ENCODE measurements at regions not wholly inside any gene's neighbourhood (a gene's known extent, or its start where the extent isn't known, plus 50 kb on each side); places are given as distances from the start of the nearest gene placed in this dataset.
"Not testable (repeated sequence)": the region's sequence is repeated elsewhere in the genome, so short reads cannot be mapped to it uniquely, and the experiment has no call there.

DNA sequence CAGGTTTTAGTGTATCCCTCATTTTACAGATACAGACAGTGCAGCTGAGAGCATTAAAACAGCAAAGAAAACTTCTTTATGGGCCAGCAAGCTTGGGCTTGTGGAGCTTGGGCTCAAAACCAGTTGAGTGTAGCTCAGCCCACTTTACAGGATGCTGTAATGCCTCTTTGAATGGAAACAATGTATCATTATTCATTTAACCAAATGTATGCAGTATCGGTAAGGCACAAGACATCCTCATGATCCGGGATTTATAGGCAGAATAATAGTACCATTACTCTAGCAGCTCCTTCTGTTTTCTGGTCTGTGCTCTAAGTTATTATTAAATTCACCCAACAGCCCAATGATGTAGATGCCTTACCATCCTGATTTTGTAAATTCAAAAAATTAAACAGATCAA is 575.1 kb upstream of the CDH7 start:
- TF ChIP-seq MYC (IDR thresholded peaks at IDR 0.05; ENCODE audit: low read depth, low read length) (no peak), POLR2A (IDR thresholded peaks at IDR 0.05; ENCODE audit: extremely low read depth, insufficient read length) (no peak)
- TF ChIP-seq, protein P1, sequence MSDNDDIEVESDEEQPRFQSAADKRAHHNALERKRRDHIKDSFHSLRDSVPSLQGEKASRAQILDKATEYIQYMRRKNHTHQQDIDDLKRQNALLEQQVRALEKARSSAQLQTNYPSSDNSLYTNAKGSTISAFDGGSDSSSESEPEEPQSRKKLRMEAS (IDR thresholded peaks at IDR 0.05; ENCODE audit: low read depth, low read length) = no peak
- TF ChIP-seq, protein P2, sequence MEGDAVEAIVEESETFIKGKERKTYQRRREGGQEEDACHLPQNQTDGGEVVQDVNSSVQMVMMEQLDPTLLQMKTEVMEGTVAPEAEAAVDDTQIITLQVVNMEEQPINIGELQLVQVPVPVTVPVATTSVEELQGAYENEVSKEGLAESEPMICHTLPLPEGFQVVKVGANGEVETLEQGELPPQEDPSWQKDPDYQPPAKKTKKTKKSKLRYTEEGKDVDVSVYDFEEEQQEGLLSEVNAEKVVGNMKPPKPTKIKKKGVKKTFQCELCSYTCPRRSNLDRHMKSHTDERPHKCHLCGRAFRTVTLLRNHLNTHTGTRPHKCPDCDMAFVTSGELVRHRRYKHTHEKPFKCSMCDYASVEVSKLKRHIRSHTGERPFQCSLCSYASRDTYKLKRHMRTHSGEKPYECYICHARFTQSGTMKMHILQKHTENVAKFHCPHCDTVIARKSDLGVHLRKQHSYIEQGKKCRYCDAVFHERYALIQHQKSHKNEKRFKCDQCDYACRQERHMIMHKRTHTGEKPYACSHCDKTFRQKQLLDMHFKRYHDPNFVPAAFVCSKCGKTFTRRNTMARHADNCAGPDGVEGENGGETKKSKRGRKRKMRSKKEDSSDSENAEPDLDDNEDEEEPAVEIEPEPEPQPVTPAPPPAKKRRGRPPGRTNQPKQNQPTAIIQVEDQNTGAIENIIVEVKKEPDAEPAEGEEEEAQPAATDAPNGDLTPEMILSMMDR (IDR thresholded peaks at IDR 0.05; ENCODE audit: low read depth, low read length) = no peak
- DNase-seq (ENCODE audit: low read depth) = no peak
- H3K4me3 ChIP-seq (ENCODE audit: low read depth, low read length) = no peak overlapping the region

DNA sequence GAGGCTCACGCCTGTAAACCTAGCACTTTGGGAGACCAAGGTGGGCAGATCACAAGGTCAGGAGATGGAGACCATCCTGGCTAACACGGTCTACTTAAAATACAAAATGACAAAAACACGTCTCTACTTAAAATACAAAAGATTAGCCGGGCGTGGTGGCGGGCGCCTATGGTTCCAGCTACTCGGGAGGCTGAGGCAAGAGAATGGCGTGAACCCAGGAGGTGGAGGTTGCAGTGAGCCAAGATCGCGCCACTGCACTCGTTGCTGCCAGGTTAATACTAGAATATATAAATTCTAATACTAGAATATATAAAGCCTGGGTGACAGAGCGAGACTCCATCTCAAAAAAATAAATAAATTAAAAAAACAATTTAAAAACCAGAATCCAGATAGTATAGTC is 588.7 kb upstream of the CDH7 start:
- H3K4me3 ChIP-seq (ENCODE audit: low read depth, low read length); DNase-seq (ENCODE audit: low read depth): not testable (repeated sequence)

DNA sequence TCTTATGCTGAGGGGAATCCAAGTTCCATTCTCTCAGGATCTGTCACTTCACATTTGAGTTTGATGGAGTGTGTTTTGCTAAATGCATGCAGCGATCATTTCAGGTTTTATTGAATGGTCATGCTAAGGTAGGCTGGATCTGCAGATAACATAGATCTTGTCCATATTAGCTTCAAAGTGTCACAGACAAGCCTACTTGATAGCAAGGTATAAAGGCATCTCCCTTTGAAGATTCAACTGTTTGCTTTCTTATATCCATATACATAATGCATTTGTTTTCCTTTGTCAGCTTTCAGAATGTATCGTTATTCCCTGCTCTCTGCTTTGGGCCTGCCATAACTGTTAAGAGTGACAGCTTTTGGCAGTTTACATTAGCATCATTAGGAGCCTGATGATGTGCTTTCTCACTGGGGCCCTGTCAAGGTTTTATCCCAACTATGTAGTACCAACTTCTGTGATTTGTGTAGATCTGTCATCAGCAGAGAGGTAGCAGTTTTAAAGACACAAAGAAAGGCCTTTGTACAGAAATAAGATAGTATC is 604.3 kb upstream of the CDH7 start:
- TF ChIP-seq POLR2A (IDR thresholded peaks at IDR 0.05; ENCODE audit: extremely low read depth, insufficient read length) (no peak), MYC (IDR thresholded peaks at IDR 0.05; ENCODE audit: low read depth, low read length) (no peak)
- TF ChIP-seq, protein P1 (IDR thresholded peaks at IDR 0.05; ENCODE audit: low read depth, low read length) = no peak
- TF ChIP-seq, protein P2 (IDR thresholded peaks at IDR 0.05; ENCODE audit: low read depth, low read length) = no peak
- DNase-seq (ENCODE audit: low read depth) = no peak
- H3K4me3 ChIP-seq (ENCODE audit: low read depth, low read length) = no peak overlapping the region

DNA sequence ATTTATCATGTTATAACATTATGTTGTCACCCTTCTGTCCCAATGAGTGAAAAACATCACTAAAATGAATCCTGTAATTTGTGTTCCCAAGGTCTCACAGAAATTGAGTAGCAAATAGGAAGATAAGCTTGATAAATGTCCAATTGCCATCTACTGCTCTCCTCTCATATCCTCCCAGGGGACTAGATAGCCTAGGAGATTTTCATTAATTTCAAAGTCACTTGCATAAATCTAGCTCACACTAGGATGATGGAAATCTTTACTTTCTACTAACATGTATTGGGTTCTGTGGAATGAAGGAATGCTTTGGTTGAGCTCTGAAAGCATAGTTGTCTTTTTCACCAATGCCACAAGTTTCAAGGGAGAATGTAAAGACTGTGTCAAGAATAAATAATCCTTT is 605.5 kb upstream of the CDH7 start:
- no peak for DNase-seq (ENCODE audit: low read depth)
- no peak for TF ChIP-seq POLR2A (IDR thresholded peaks at IDR 0.05; ENCODE audit: extremely low read depth, insufficient read length)
- TF ChIP-seq, protein P2 (IDR thresholded peaks at IDR 0.05; ENCODE audit: low read depth, low read length) = no peak
- TF ChIP-seq, protein P1 (IDR thresholded peaks at IDR 0.05; ENCODE audit: low read depth, low read length) = no peak
- no peak for TF ChIP-seq MYC (IDR thresholded peaks at IDR 0.05; ENCODE audit: low read depth, low read length)
- no peak overlapping the region for H3K4me3 ChIP-seq (ENCODE audit: low read depth, low read length)

DNA sequence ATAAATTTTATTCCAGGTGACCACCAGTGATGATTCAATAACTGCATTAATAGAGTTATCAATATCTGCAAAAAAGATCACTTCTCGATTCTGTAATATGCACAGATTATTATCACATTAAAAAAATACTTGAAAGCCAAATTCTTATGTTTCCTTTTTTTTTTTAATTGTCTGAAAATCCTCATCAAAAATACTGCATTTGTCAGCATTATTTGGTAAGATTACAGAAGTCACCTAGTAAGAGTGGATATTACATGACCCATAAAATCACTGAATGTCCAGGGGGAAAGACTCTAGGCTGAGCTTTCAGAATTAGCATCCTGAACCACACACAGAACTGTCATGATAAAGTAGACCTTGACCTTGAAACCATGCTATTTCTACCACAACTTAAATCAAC is 617.2 kb upstream of the CDH7 start:
- no peak overlapping the region for H3K4me3 ChIP-seq (ENCODE audit: low read depth, low read length)
- DNase-seq (ENCODE audit: low read depth) = no peak
- TF ChIP-seq, protein P1 (IDR thresholded peaks at IDR 0.05; ENCODE audit: low read depth, low read length) = no peak
- TF ChIP-seq MYC (IDR thresholded peaks at IDR 0.05; ENCODE audit: low read depth, low read length) = no peak
- TF ChIP-seq, protein P2 (IDR thresholded peaks at IDR 0.05; ENCODE audit: low read depth, low read length) = no peak
- TF ChIP-seq POLR2A (IDR thresholded peaks at IDR 0.05; ENCODE audit: extremely low read depth, insufficient read length) = no peak

DNA sequence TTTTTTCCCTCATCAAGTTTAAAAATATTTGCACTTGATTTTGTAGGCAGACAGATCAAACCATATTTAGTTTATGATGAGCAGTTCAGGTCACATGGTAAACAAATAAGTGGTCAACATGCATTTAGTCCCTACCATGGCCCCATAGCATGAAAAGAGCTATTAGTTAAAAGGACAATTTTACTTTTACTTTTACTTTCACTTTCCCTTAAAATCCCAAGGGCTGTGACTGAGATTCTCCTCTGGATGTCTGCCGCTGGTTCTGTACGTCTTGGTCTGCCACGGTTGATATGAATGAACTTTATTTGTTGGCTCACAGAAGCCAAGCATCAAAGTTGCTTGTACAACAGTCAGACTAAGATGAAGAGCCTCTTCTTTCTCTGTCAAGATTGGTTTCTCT is 626.2 kb upstream of the CDH7 start:
- TF ChIP-seq, protein P1 (IDR thresholded peaks at IDR 0.05; ENCODE audit: low read depth, low read length) = no peak
- TF ChIP-seq, protein P2 (IDR thresholded peaks at IDR 0.05; ENCODE audit: low read depth, low read length) = no peak
- TF ChIP-seq POLR2A (IDR thresholded peaks at IDR 0.05; ENCODE audit: extremely low read depth, insufficient read length) (no peak), MYC (IDR thresholded peaks at IDR 0.05; ENCODE audit: low read depth, low read length) (no peak)
- DNase-seq (ENCODE audit: low read depth) = no peak
- H3K4me3 ChIP-seq (ENCODE audit: low read depth, low read length) = no peak overlapping the region
